Stimulated activated CD8-positive, alpha-beta memory T cell treated with anti-CD3 and anti-CD28 coated beads, Interleukin-15, amount 100 ng/mL, for 48 hours (primary cell): ENCODE measurements at regions not wholly inside any gene's neighbourhood (a gene's known extent, or its start where the extent isn't known, plus 50 kb on each side); places are given as distances from the start of the nearest gene placed in this dataset.

ENCODE experiments used
- DNase-seq, 2 donors: peaks; one replicate each; pipeline ENCODE4 v3.0.0-alpha.2; 2020; ENCODE audit warnings: low read depth in 2 of 2

- no peak for DNase-seq
These were observed 443.3 kb downstream of the CDK5RAP2 start for GRCh38 chr9:120136696-120137095.

- no peak for DNase-seq
These were observed 462.9 kb downstream of the CDK5RAP2 start for GRCh38 chr9:120117081-120117480.

GRCh38 chr9:120110520-120110919 is 469.4 kb downstream of the CDK5RAP2 start:
- DNase-seq = no peak

- no peak for DNase-seq
These were observed 470.7 kb downstream of the CDK5RAP2 start for GRCh38 chr9:120109242-120109641.

GRCh38 chr9:120107138-120107537 is 472.8 kb downstream of the CDK5RAP2 start:
- DNase-seq = no peak

GRCh38 chr9:120104771-120105170 is 475.2 kb downstream of the CDK5RAP2 start:
- DNase-seq = no peak

GRCh38 chr9:120100595-120100994 is 479.4 kb downstream of the CDK5RAP2 start:
- no peak for DNase-seq

- no peak for DNase-seq
These were observed 480.9 kb downstream of the CDK5RAP2 start for GRCh38 chr9:120099065-120099464.

GRCh38 chr9:120098584-120098983 is 481.4 kb downstream of the CDK5RAP2 start:
- no peak for DNase-seq

- no peak for DNase-seq
These were observed 488.8 kb downstream of the CDK5RAP2 start for GRCh38 chr9:120091206-120091605.

- no peak for DNase-seq
These were observed 499.1 kb downstream of the CDK5RAP2 start for GRCh38 chr9:120080849-120081248.

- DNase-seq = no peak
These were observed 501.9 kb downstream of the CDK5RAP2 start for GRCh38 chr9:120078112-120078511.

GRCh38 chr9:120071760-120072159 is 508.2 kb downstream of the CDK5RAP2 start:
- no peak for DNase-seq

- no peak for DNase-seq
These were observed 513.7 kb downstream of the CDK5RAP2 start for GRCh38 chr9:120066315-120066714.

- DNase-seq = no peak
These were observed 514.8 kb downstream of the CDK5RAP2 start for GRCh38 chr9:120065151-120065550.

GRCh38 chr9:120045011-120045410 is 535.0 kb downstream of the CDK5RAP2 start:
- no peak for DNase-seq

- no peak for DNase-seq
These were observed 536.5 kb downstream of the CDK5RAP2 start for GRCh38 chr9:120043448-120043847.

- DNase-seq = no peak
These were observed 539.1 kb downstream of the CDK5RAP2 start for GRCh38 chr9:120040896-120041295.

GRCh38 chr9:120038342-120038741 is 541.6 kb downstream of the CDK5RAP2 start:
- no peak for DNase-seq

GRCh38 chr9:120032639-120033038 is 547.3 kb downstream of the CDK5RAP2 start:
- no peak for DNase-seq

- DNase-seq = no peak
These were observed 549.1 kb downstream of the CDK5RAP2 start for GRCh38 chr9:120030847-120031246.

GRCh38 chr9:120018550-120018949 is 561.4 kb downstream of the CDK5RAP2 start:
- DNase-seq = no peak

- no peak for DNase-seq
These were observed 561.9 kb downstream of the CDK5RAP2 start for GRCh38 chr9:120018037-120018436.

- DNase-seq = no peak
These were observed 563.7 kb downstream of the CDK5RAP2 start for GRCh38 chr9:120016231-120016630.

GRCh38 chr9:120014796-120015195 is 565.2 kb downstream of the CDK5RAP2 start:
- no peak for DNase-seq
